ENCODE measurements at regions not wholly inside any gene's neighbourhood (a gene's known extent, or its start where the extent isn't known, plus 50 kb on each side); places are given as distances from the start of the nearest gene placed in this dataset.

GRCh38 chr15:99474909-99475753 is 90.7 kb upstream of the MEF2A start:
- no peak for TF ChIP-seq CTCF (IDR thresholded peaks at IDR 0.05; ENCODE audit: low read depth, low read length)
- no peak for DNase-seq (ENCODE audit: extremely low read depth, low read depth)

- DNase-seq (ENCODE audit: extremely low read depth, low read depth): no peak
- TF ChIP-seq CTCF (IDR thresholded peaks at IDR 0.05; ENCODE audit: low read depth, low read length): no peak
Measured at GRCh38 chr15:99475754-99476412, 89.9 kb upstream of the MEF2A start.

- no peak for TF ChIP-seq CTCF (IDR thresholded peaks at IDR 0.05; ENCODE audit: low read depth, low read length)
- peak; percentile 93 for DNase-seq (ENCODE audit: extremely low read depth, low read depth)
Measured at GRCh38 chr15:99476413-99477222, 89.2 kb upstream of the MEF2A start.

GRCh38 chr15:99477791-99478471 is 87.9 kb upstream of the MEF2A start:
- no peak for DNase-seq (ENCODE audit: extremely low read depth, low read depth)
- no peak for TF ChIP-seq CTCF (IDR thresholded peaks at IDR 0.05; ENCODE audit: low read depth, low read length)

GRCh38 chr15:99478977-99479376 is 86.8 kb upstream of the MEF2A start:
- no peak for TF ChIP-seq CTCF (IDR thresholded peaks at IDR 0.05; ENCODE audit: low read depth, low read length)
- no peak for DNase-seq (ENCODE audit: extremely low read depth, low read depth)

GRCh38 chr15:99480016-99480810 is 85.6 kb upstream of the MEF2A start:
- DNase-seq (ENCODE audit: extremely low read depth, low read depth): no peak
- no peak for TF ChIP-seq CTCF (IDR thresholded peaks at IDR 0.05; ENCODE audit: low read depth, low read length)
